Stimulated activated naive B cell treated with anti-CD40 and anti-IgM and Interleukin-4, amounts not matched to agents 10 μg/mL and 1 μg/mL and 100 μg/mL, for 72 hours (primary cell): ENCODE measurements at regions not wholly inside any gene's neighbourhood (a gene's known extent, or its start where the extent isn't known, plus 50 kb on each side); places are given as distances from the start of the nearest gene placed in this dataset.

Experiments used
- ATAC-seq, 2 donors: fragments of 150-1000 bp; cut with Tn5 transposase; replicated peaks; 2 replicates each; pipeline ENCODE4 v1.10.0; 2021; ENCODE audit warnings: moderate library complexity in 1 of 2
- DNase-seq: peaks from one replicate; pipeline ENCODE4 v3.0.0; 2021
- H3K27ac Mint-ChIP-seq: one replicate; pipeline ENCODE4 v1.8.0; 2022; ENCODE audit warnings: mild to moderate bottlenecking, mixed read lengths
- H3K27me3 Mint-ChIP-seq, 2 donors: one replicate each; pipeline ENCODE4 v1.8.0; 2022; ENCODE audit warnings: mixed read lengths in 2 of 2
- H3K36me3 Mint-ChIP-seq, 2 donors: one replicate each; pipeline ENCODE4 v1.8.0; 2022; ENCODE audit warnings: mixed read lengths in 2 of 2, mild to moderate bottlenecking in 1 of 2
- H3K4me1 Mint-ChIP-seq, 2 donors: one replicate each; pipeline ENCODE4 v1.8.0; 2022; ENCODE audit warnings: mixed read lengths in 2 of 2, mild to moderate bottlenecking in 1 of 2
- H3K4me3 Mint-ChIP-seq, 2 donors: one replicate each; pipeline ENCODE4 v1.8.0; 2022; ENCODE audit warnings: mild to moderate bottlenecking in 2 of 2, mixed read lengths in 2 of 2, moderate library complexity in 1 of 2
- H3K9me3 Mint-ChIP-seq, 2 donors: one replicate each; pipeline ENCODE4 v1.8.0; 2022; ENCODE audit warnings: mixed read lengths in 2 of 2, mild to moderate bottlenecking in 1 of 2

GRCh38 chr1:227391211-227391610, 72.9 kb upstream of the CDC42BPA start:
- no peak for DNase-seq
- ATAC-seq = no peak
- no peaks in the 10 kb centered on the region for H3K4me1 Mint-ChIP-seq
- H3K27ac Mint-ChIP-seq = no peak overlapping the region
- H3K9me3 Mint-ChIP-seq = no peaks in the 10 kb centered on the region
- peaks cover 0 to 6% of the 10 kb centered on the region in 2 donors for H3K27me3 Mint-ChIP-seq
- no peaks in the 10 kb centered on the region for H3K36me3 Mint-ChIP-seq
- H3K4me3 Mint-ChIP-seq = no peak overlapping the region

- no peak for ATAC-seq
- Mint-ChIP-seq H3K9me3 (no peaks in the 10 kb centered on the region), H3K36me3 (no peaks in the 10 kb centered on the region), H3K27me3 (peaks cover 2% of the 10 kb centered on the region in 2 donors), H3K27ac (no peak overlapping the region), H3K4me3 (no peak overlapping the region), H3K4me1 (no peaks in the 10 kb centered on the region)
- DNase-seq = no peak
Observed at GRCh38 chr1:227390525-227390924, 72.2 kb upstream of the CDC42BPA start.

DNA sequence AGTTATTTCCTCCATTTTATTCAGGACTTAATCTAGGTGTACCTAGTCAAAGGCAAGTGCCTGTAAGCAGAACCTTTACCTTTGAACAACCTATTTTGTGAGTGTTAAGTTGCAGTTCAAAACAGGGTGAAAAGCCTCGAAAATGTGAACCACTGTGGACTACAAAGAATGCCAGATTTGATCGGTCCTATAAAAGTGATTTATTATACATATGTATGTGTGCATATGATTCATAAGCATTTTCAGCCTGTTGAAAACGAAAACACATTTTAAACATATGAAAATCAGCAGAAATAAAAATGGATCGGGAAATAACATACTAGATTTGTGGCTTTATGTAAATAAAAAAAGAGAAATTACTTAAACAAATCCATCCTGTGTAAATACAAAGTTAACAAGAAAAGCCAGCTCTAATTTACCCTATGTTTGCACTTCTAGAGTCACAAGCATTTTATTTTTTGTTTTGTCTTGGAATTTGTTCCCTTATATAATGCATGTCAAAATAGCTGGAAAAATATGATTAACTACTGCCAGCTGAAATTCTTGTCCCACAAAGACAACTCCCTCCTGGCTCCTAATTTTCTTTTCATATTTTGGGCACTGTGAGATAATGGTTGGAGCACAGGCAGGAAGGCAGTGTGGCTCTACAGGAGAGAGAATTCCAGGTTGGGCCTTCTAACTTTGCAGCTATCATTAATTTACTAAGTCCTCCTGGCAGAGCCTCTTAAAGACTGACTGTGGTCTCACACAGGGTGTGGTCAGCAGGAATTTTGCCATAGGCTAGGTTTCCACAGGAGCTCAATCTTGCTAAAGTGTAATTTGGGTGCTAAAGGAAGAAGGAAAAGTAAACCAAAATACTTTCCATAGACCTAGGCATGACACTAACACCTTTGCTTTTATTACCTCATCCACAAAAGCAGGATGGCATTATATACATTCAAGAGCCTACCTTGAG, 70.2 kb upstream of the CDC42BPA start:
- H3K4me1 Mint-ChIP-seq = no peaks in the 10 kb centered on the region
- H3K9me3 Mint-ChIP-seq = no peaks in the 10 kb centered on the region
- no peak overlapping the region for H3K4me3 Mint-ChIP-seq
- DNase-seq = no peak
- H3K27me3 Mint-ChIP-seq = peaks cover 7 to 11% of the 10 kb centered on the region in 2 donors
- no peak overlapping the region for H3K27ac Mint-ChIP-seq
- no peaks in the 10 kb centered on the region for H3K36me3 Mint-ChIP-seq
- no peak for ATAC-seq

DNA sequence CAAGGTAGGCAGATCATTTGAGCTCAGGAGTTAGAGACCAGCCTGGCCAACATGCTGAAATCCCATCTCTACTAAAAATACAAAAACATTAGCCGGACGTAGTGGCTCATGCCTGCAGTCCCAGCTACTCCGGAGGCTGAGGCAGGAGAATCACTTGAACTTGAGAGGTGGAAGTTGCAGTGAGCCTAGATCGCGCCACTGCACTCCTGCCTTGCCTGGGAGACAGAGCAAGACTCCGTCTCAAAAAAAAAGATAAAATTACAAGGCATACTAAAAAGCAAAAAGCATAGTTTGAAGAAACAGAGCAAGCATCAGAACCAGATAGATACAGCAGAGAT, 61.2 kb upstream of the CDC42BPA start:
- no peaks in the 10 kb centered on the region for H3K4me1 Mint-ChIP-seq
- H3K27me3 Mint-ChIP-seq = peaks cover 31 to 46% of the 10 kb centered on the region in 2 donors
- H3K9me3 Mint-ChIP-seq = peaks cover 2 to 5% of the 10 kb centered on the region in 2 donors
- no peaks in the 10 kb centered on the region for H3K36me3 Mint-ChIP-seq
- no peak overlapping the region for H3K4me3 Mint-ChIP-seq
- H3K27ac Mint-ChIP-seq = no peak overlapping the region
- no peak for DNase-seq
- no peak for ATAC-seq

- Mint-ChIP-seq H3K27me3 (peaks cover 31 to 46% of the 10 kb centered on the region in 2 donors), H3K9me3 (peaks cover 2 to 5% of the 10 kb centered on the region in 2 donors), H3K4me3 (no peak overlapping the region), H3K36me3 (no peaks in the 10 kb centered on the region), H3K27ac (peak overlapping the region; percentile 63), H3K4me1 (no peaks in the 10 kb centered on the region)
- no peak for ATAC-seq
- DNase-seq = no peak
Observed at GRCh38 chr1:227378871-227379554, 60.7 kb upstream of the CDC42BPA start.

DNA sequence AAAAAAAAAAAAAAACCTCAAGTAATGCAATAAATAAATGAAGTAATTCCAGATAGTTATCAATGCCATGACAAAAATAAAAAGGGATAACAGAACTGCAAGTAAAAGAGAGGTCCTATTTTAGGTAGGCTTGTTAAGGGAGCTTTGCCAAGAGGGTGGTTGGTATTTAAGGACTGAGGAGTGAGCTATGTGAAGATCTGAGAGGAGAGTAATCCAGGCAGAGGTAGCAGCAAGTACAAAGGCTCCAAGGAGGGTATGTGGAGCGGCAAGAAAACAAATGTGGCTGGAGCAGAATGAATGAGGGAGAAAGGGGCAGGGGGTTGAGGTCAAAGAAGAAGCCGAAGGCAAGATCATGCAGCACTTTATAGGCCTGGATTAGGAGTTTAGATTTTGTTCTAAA, 59.9 kb upstream of the CDC42BPA start:
- DNase-seq (no peak), ATAC-seq (no peak)

GRCh38 chr1:227374846-227375245, 56.6 kb upstream of the CDC42BPA start:
- Mint-ChIP-seq H3K9me3 (peaks cover 0 to 5% of the 10 kb centered on the region in 2 donors), H3K4me1 (no peaks in the 10 kb centered on the region), H3K4me3 (no peak overlapping the region), H3K27me3 (peaks cover 31 to 34% of the 10 kb centered on the region in 2 donors), H3K36me3 (no peaks in the 10 kb centered on the region), H3K27ac (no peak overlapping the region)
- ATAC-seq (no peak), DNase-seq (no peak)

More for the DNA sequence above, 59.9 kb upstream of the CDC42BPA start:
- no peak overlapping the region for H3K27ac Mint-ChIP-seq
- H3K4me3 Mint-ChIP-seq = no peak overlapping the region
- H3K27me3 Mint-ChIP-seq = peaks cover 31 to 46% of the 10 kb centered on the region in 2 donors
- no peaks in the 10 kb centered on the region for H3K36me3 Mint-ChIP-seq
- no peaks in the 10 kb centered on the region for H3K4me1 Mint-ChIP-seq
- H3K9me3 Mint-ChIP-seq = peaks cover 2 to 5% of the 10 kb centered on the region in 2 donors

- Mint-ChIP-seq H3K4me1 (no peaks in the 10 kb centered on the region), H3K36me3 (no peaks in the 10 kb centered on the region), H3K9me3 (peaks cover 0 to 5% of the 10 kb centered on the region in 2 donors), H3K4me3 (no peak overlapping the region), H3K27me3 (peaks cover 18 to 20% of the 10 kb centered on the region in 2 donors), H3K27ac (no peak overlapping the region)
- DNase-seq = no peak
- ATAC-seq = no peak
Observed at GRCh38 chr1:227372726-227373130, 54.4 kb upstream of the CDC42BPA start.

DNA sequence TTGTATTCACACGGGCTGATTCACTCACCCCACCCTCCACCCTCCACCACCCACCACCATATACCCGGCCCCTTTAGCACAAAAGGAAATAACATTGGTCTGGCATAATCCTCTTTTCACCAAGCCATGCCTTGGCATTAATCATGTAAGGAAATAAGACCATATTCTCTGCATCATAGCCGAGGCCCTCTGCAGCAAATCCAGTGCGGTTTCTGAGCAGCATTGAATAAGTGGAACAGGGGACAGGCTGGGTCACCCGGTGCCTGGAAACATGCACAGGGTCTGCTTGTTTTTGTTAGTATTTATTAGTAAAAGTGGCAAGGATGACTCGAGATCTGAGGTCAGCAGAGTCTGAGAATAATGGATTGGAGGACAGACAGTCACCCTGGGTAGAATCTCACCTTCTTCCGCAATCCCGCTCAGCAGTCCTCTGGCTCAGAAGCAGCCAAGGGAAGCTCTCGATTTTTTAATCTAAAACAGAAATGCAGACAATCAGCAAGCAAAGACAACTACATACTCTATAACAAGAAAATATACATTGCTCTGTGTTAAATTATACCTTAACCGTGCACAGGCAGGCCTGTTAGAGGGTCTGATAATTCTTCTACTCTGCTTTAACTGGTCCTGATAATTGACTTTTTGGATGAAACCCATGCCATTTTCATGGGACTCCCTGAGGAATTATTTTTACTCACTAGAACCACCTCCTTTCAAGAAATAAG, 52.4 kb upstream of the CDC42BPA start:
- DNase-seq = no peak
- no peak for ATAC-seq
- Mint-ChIP-seq H3K4me1 (no peaks in the 10 kb centered on the region), H3K27ac (no peak overlapping the region), H3K9me3 (peaks cover 0 to 5% of the 10 kb centered on the region in 2 donors), H3K27me3 (peaks cover 0 to 14% of the 10 kb centered on the region in 2 donors), H3K4me3 (no peak overlapping the region), H3K36me3 (no peaks in the 10 kb centered on the region)

DNA sequence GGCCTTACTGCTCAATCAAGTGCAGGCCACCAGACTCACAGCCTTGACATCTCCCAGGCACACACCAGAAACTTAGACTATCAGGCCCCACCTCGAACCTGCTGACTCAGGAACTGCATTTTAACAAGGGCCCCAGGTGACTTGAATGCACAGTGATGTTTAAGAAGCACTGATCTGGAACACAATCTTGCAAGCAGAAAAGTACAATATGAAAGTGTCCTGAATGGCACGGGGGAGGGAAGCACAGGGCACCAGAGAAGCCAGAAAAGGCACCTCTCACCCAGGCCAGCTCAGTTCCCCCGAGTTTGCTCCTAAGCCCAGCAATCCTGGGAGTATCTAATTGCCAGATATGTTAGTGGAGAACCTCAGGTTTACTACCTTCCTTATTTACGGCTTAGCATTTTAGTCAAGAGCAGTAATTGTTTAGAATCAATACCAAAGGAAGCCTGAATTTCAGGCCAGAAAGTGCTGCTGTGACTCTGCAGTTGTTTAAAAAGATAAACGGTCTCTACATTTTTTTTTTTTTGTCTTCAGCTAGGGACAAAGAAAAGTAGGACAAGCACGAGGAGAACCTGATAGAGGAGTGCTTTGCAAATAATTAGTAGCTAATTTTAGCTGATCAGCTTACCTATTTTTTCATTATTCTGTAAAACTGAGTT, 50.9 kb upstream of the CDC42BPA start:
- Mint-ChIP-seq H3K4me3 (no peak overlapping the region), H3K36me3 (no peaks in the 10 kb centered on the region), H3K4me1 (no peaks in the 10 kb centered on the region), H3K9me3 (no peaks in the 10 kb centered on the region), H3K27ac (no peak overlapping the region), H3K27me3 (peaks cover 0 to 5% of the 10 kb centered on the region in 2 donors)
- DNase-seq (no peak), ATAC-seq (no peak)
